Lower lobe of right lung (tissue), 2 donors: ENCODE measurements at regions not wholly inside any gene's neighbourhood (a gene's known extent, or its start where the extent isn't known, plus 50 kb on each side); places are given as distances from the start of the nearest gene placed in this dataset.
A peak's percentile ranks its signal among the peaks of the same experiment; 100 is the strongest.

Experiments
- ATAC-seq, 2 donors: fragments of 200-7000 bp; cut with Tn5 transposase; one replicate each; pipeline ENCODE4 v1.9.1; 2020 to 2022; ENCODE audit warnings: mild to moderate bottlenecking in 2 of 2, moderate library complexity in 2 of 2
- DNase-seq: peaks from one replicate; pipeline ENCODE4 v3.0.0-alpha.2; 2020
- H3K27ac ChIP-seq: fragments of 200-600 bp; one replicate; pipeline ENCODE4 v1.8.0; 2022
- H3K27me3 ChIP-seq: fragments of 200-600 bp; one replicate; pipeline ENCODE4 v1.8.0; 2022; ENCODE audit warnings: low read depth
- H3K36me3 ChIP-seq: fragments of 200-600 bp; one replicate; pipeline ENCODE4 v1.8.0; 2022; ENCODE audit warnings: mild to moderate bottlenecking
- H3K4me1 ChIP-seq: fragments of 200-600 bp; one replicate; pipeline ENCODE4 v1.8.0; 2022
- H3K4me3 ChIP-seq: fragments of 200-600 bp; one replicate; pipeline ENCODE4 v1.8.0; 2022; ENCODE audit warnings: mild to moderate bottlenecking
- H3K9me3 ChIP-seq: fragments of 200-600 bp; one replicate; pipeline ENCODE4 v1.8.0; 2022
- CTCF ChIP-seq: fragments of 200-600 bp; IDR thresholded peaks from one replicate; pipeline ENCODE4 v1.8.0; 2022; ENCODE audit warnings: antibody characterized with exemption, mild to moderate bottlenecking
- intact Hi-C: fragments of 100-400 bp; cut with DNase I; formaldehyde crosslinking; loops from one replicate; pipeline ENCODE4 v1.11.0; 2022
- donor health status: DM: no; HTN: yes; CAD: no; lungs with severe emphysema.

- H3K4me3 ChIP-seq = no peak overlapping the region
- no peak overlapping the region for H3K27ac ChIP-seq
- H3K36me3 ChIP-seq = no peaks in the 10 kb centered on the region
- no peaks in the 10 kb centered on the region for H3K9me3 ChIP-seq
- no peaks in the 10 kb centered on the region for H3K4me1 ChIP-seq
- H3K27me3 ChIP-seq = no peaks in the 10 kb centered on the region
- intact Hi-C loops = no loop called here
- TF ChIP-seq CTCF = no peak
- DNase-seq (no peak), ATAC-seq (no peak)
Measured at GRCh38 chr5:60162441-60162840, 268.9 kb upstream of the PDE4D start.

GRCh38 chr5:60161340-60161934, 267.9 kb upstream of the PDE4D start:
- ATAC-seq (peak in 1 of 2 donors; percentile 35), DNase-seq (no peak)
- no peaks in the 10 kb centered on the region for H3K36me3 ChIP-seq
- no peaks in the 10 kb centered on the region for H3K9me3 ChIP-seq
- no peaks in the 10 kb centered on the region for H3K27me3 ChIP-seq
- H3K4me3 ChIP-seq = no peak overlapping the region
- intact Hi-C loops = no loop called here
- TF ChIP-seq CTCF = peak; percentile 46
- no peaks in the 10 kb centered on the region for H3K4me1 ChIP-seq
- no peak overlapping the region for H3K27ac ChIP-seq

GRCh38 chr5:60149081-60149480, 255.6 kb upstream of the PDE4D start:
- H3K4me1 ChIP-seq = no peaks in the 10 kb centered on the region
- intact Hi-C loops = no loop called here
- H3K4me3 ChIP-seq = no peak overlapping the region
- TF ChIP-seq CTCF = no peak
- peaks cover 11% of the 10 kb centered on the region for H3K9me3 ChIP-seq
- no peak for DNase-seq
- no peaks in the 10 kb centered on the region for H3K27me3 ChIP-seq
- no peaks in the 10 kb centered on the region for H3K36me3 ChIP-seq
- ATAC-seq = no peak
- no peak overlapping the region for H3K27ac ChIP-seq

- Histone ChIP-seq H3K4me1 (no peaks in the 10 kb centered on the region), H3K27me3 (no peaks in the 10 kb centered on the region), H3K4me3 (no peak overlapping the region), H3K27ac (no peak overlapping the region), H3K9me3 (peaks cover 11% of the 10 kb centered on the region), H3K36me3 (no peaks in the 10 kb centered on the region)
- DNase-seq (no peak), ATAC-seq (no peak)
- TF ChIP-seq CTCF = no peak
- intact Hi-C loops = no loop called here
Measured at GRCh38 chr5:60148366-60148765, 254.8 kb upstream of the PDE4D start.

- intact Hi-C loops = no loop called here
- H3K4me3 ChIP-seq = no peak overlapping the region
- no peaks in the 10 kb centered on the region for H3K4me1 ChIP-seq
- DNase-seq (no peak), ATAC-seq (no peak)
- no peak overlapping the region for H3K27ac ChIP-seq
- H3K27me3 ChIP-seq = no peaks in the 10 kb centered on the region
- H3K36me3 ChIP-seq = no peaks in the 10 kb centered on the region
- TF ChIP-seq CTCF = no peak
- H3K9me3 ChIP-seq = peaks cover 11% of the 10 kb centered on the region
Measured at GRCh38 chr5:60147791-60148190, 254.3 kb upstream of the PDE4D start.
